ENCODE measurements at regions not wholly inside any gene's neighbourhood (a gene's known extent, or its start where the extent isn't known, plus 50 kb on each side); places are given as distances from the start of the nearest gene placed in this dataset.

GRCh38 chr4:153963216-153963615, 174.3 kb upstream of the SFRP2 start:
- H3K9ac ChIP-seq (ENCODE audit: insufficient read depth in 1 of 2, low read length in 2 of 2): no peak overlapping the region
- no peak for TF ChIP-seq CTCF (IDR thresholded peaks at IDR 0.05; ENCODE audit: control extremely low read depth, extremely low read depth)
- no peaks in the 10 kb centered on the region for H3K27me3 ChIP-seq (ENCODE audit: control insufficient read depth in 3 of 3, insufficient read depth in 3 of 3, low read length in 2 of 3)
- no peak overlapping the region for H3K27ac ChIP-seq (ENCODE audit: low read depth in 1 of 2, low read length in 1 of 2)
- no peak overlapping the region for H3K4me3 ChIP-seq
- no peaks in the 10 kb centered on the region for H3K9me3 ChIP-seq (ENCODE audit: control insufficient read depth in 4 of 4, insufficient read depth in 3 of 4, low read length in 3 of 4)
- no peaks in the 10 kb centered on the region for H3K4me1 ChIP-seq (ENCODE audit: control insufficient read depth in 5 of 5, insufficient read depth in 5 of 5, low read length in 5 of 5)
- ATAC-seq (ENCODE audit: insufficient read depth, low FRiP score) (no peak), DNase-seq (no peak)
- H3K36me3 ChIP-seq (ENCODE audit: control insufficient read depth in 4 of 4, insufficient read depth in 4 of 4, low read length in 4 of 4): no peaks in the 10 kb centered on the region
- WGBS, 2 donors: 76 to 92% methylated on average over 3 of the region's 3 CpGs

GRCh38 chr4:153962311-153963039, 173.6 kb upstream of the SFRP2 start:
- H3K9me3 ChIP-seq (ENCODE audit: control insufficient read depth in 4 of 4, insufficient read depth in 3 of 4, low read length in 3 of 4): no peaks in the 10 kb centered on the region
- no peak overlapping the region for H3K4me3 ChIP-seq
- WGBS, 2 donors: 72 to 87% methylated on average over 5 of the region's 5 CpGs
- ATAC-seq (ENCODE audit: insufficient read depth, low FRiP score) (no peak), DNase-seq (no peak)
- no peak overlapping the region for H3K9ac ChIP-seq (ENCODE audit: insufficient read depth in 1 of 2, low read length in 2 of 2)
- H3K36me3 ChIP-seq (ENCODE audit: control insufficient read depth in 4 of 4, insufficient read depth in 4 of 4, low read length in 4 of 4): no peaks in the 10 kb centered on the region
- TF ChIP-seq CTCF (IDR thresholded peaks at IDR 0.05; ENCODE audit: control extremely low read depth, extremely low read depth): no peak
- H3K27me3 ChIP-seq (ENCODE audit: control insufficient read depth in 3 of 3, insufficient read depth in 3 of 3, low read length in 2 of 3): no peaks in the 10 kb centered on the region
- H3K4me1 ChIP-seq (ENCODE audit: control insufficient read depth in 5 of 5, insufficient read depth in 5 of 5, low read length in 5 of 5): no peaks in the 10 kb centered on the region
- H3K27ac ChIP-seq (ENCODE audit: low read depth in 1 of 2, low read length in 1 of 2): no peak overlapping the region

GRCh38 chr4:153955327-153955726, 166.4 kb upstream of the SFRP2 start:
- Histone ChIP-seq H3K27ac (ENCODE audit: low read depth in 1 of 2, low read length in 1 of 2) (no peak overlapping the region), H3K4me3 (no peak overlapping the region), H3K36me3 (ENCODE audit: control insufficient read depth in 4 of 4, insufficient read depth in 4 of 4, low read length in 4 of 4) (no peaks in the 10 kb centered on the region), H3K9me3 (ENCODE audit: control insufficient read depth in 4 of 4, insufficient read depth in 3 of 4, low read length in 3 of 4) (no peaks in the 10 kb centered on the region), H3K4me1 (ENCODE audit: control insufficient read depth in 5 of 5, insufficient read depth in 5 of 5, low read length in 5 of 5) (no peaks in the 10 kb centered on the region), H3K9ac (ENCODE audit: insufficient read depth in 1 of 2, low read length in 2 of 2) (no peak overlapping the region), H3K27me3 (ENCODE audit: control insufficient read depth in 3 of 3, insufficient read depth in 3 of 3, low read length in 2 of 3) (no peaks in the 10 kb centered on the region)
- ATAC-seq (ENCODE audit: insufficient read depth, low FRiP score) (no peak), DNase-seq (no peak)
- no peak for TF ChIP-seq CTCF (IDR thresholded peaks at IDR 0.05; ENCODE audit: control extremely low read depth, extremely low read depth)
- 83 to 84% methylated on average over 5 of the region's 5 CpGs for WGBS, 2 donors

- H3K27me3 ChIP-seq (ENCODE audit: control insufficient read depth in 3 of 3, insufficient read depth in 3 of 3, low read length in 2 of 3): no peaks in the 10 kb centered on the region
- 82 to 93% methylated on average over 3 of the region's 3 CpGs for WGBS, 2 donors
- no peak for TF ChIP-seq CTCF (IDR thresholded peaks at IDR 0.05; ENCODE audit: control extremely low read depth, extremely low read depth)
- H3K9ac ChIP-seq (ENCODE audit: insufficient read depth in 1 of 2, low read length in 2 of 2): no peak overlapping the region
- no peak overlapping the region for H3K27ac ChIP-seq (ENCODE audit: low read depth in 1 of 2, low read length in 1 of 2)
- no peaks in the 10 kb centered on the region for H3K36me3 ChIP-seq (ENCODE audit: control insufficient read depth in 4 of 4, insufficient read depth in 4 of 4, low read length in 4 of 4)
- no peak for ATAC-seq (ENCODE audit: insufficient read depth, low FRiP score)
- no peak for DNase-seq
- H3K9me3 ChIP-seq (ENCODE audit: control insufficient read depth in 4 of 4, insufficient read depth in 3 of 4, low read length in 3 of 4): no peaks in the 10 kb centered on the region
- no peak overlapping the region for H3K4me3 ChIP-seq
- no peaks in the 10 kb centered on the region for H3K4me1 ChIP-seq (ENCODE audit: control insufficient read depth in 5 of 5, insufficient read depth in 5 of 5, low read length in 5 of 5)
Observed at GRCh38 chr4:153954654-153955053, 165.8 kb upstream of the SFRP2 start.
